ENCODE measurements at regions not wholly inside any gene's neighbourhood (a gene's known extent, or its start where the extent isn't known, plus 50 kb on each side); places are given as distances from the start of the nearest gene placed in this dataset.

- Mint-ChIP-seq H3K27me3 (ENCODE audit: unreplicated experiment) (no peaks in the 10 kb centered on the region), H3K4me3 (ENCODE audit: unreplicated experiment) (no peak overlapping the region), H3K27ac (ENCODE audit: unreplicated experiment) (no peak overlapping the region), H3K36me3 (ENCODE audit: unreplicated experiment) (no peaks in the 10 kb centered on the region), H3K4me1 (ENCODE audit: low read depth, unreplicated experiment) (no peaks in the 10 kb centered on the region), H3K9me3 (ENCODE audit: unreplicated experiment) (no peaks in the 10 kb centered on the region)
- TF ChIP-seq, protein P1, sequence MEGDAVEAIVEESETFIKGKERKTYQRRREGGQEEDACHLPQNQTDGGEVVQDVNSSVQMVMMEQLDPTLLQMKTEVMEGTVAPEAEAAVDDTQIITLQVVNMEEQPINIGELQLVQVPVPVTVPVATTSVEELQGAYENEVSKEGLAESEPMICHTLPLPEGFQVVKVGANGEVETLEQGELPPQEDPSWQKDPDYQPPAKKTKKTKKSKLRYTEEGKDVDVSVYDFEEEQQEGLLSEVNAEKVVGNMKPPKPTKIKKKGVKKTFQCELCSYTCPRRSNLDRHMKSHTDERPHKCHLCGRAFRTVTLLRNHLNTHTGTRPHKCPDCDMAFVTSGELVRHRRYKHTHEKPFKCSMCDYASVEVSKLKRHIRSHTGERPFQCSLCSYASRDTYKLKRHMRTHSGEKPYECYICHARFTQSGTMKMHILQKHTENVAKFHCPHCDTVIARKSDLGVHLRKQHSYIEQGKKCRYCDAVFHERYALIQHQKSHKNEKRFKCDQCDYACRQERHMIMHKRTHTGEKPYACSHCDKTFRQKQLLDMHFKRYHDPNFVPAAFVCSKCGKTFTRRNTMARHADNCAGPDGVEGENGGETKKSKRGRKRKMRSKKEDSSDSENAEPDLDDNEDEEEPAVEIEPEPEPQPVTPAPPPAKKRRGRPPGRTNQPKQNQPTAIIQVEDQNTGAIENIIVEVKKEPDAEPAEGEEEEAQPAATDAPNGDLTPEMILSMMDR (IDR thresholded peaks at IDR 0.05; ENCODE audit: partially characterized antibody, unreplicated experiment): no peak
- DNase-seq: no peak
These were observed 222.4 kb downstream of the TLE1 start for GRCh38 chr9:81466981-81467380.

DNA sequence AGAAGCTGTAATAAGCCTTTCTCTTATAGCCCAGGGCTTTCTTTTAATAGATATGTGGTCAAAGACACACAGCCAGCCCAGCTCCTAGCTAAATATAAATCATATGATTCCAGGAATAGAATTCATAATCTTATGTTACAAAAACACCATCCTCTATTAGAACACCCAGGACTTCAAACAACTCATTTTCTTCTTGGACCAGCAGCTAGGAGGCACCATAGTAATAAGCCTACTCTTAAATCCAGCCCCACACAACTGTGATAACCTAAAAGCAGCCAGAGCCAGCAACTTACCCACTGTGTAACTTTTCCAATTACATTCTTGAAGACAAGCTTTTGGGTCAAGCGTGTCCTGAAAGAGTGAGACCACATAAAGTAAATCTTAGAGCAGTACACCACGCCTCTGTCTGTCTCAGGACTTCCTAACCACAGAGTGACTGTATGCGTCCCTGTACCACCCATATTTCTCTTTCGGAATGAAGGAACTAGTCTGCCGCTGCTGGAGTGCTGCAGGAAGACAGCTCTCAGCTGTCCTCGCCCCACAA lies 223.8 kb downstream of the TLE1 start:
- H3K4me3 Mint-ChIP-seq (ENCODE audit: unreplicated experiment): no peak overlapping the region
- TF ChIP-seq, protein P1 (IDR thresholded peaks at IDR 0.05; ENCODE audit: partially characterized antibody, unreplicated experiment): no peak
- H3K9me3 Mint-ChIP-seq (ENCODE audit: unreplicated experiment): no peaks in the 10 kb centered on the region
- no peaks in the 10 kb centered on the region for H3K36me3 Mint-ChIP-seq (ENCODE audit: unreplicated experiment)
- no peaks in the 10 kb centered on the region for H3K4me1 Mint-ChIP-seq (ENCODE audit: low read depth, unreplicated experiment)
- H3K27me3 Mint-ChIP-seq (ENCODE audit: unreplicated experiment): no peaks in the 10 kb centered on the region
- DNase-seq: no peak
- no peak overlapping the region for H3K27ac Mint-ChIP-seq (ENCODE audit: unreplicated experiment)

- Mint-ChIP-seq H3K9me3 (ENCODE audit: unreplicated experiment) (peaks cover 1% of the 10 kb centered on the region), H3K4me3 (ENCODE audit: unreplicated experiment) (no peak overlapping the region), H3K36me3 (ENCODE audit: unreplicated experiment) (no peaks in the 10 kb centered on the region), H3K27ac (ENCODE audit: unreplicated experiment) (no peak overlapping the region), H3K4me1 (ENCODE audit: low read depth, unreplicated experiment) (peaks cover 10% of the 10 kb centered on the region), H3K27me3 (ENCODE audit: unreplicated experiment) (peaks cover 2% of the 10 kb centered on the region)
- TF ChIP-seq, protein P1 (IDR thresholded peaks at IDR 0.05; ENCODE audit: partially characterized antibody, unreplicated experiment): no peak
- no peak for DNase-seq
These were observed 226.5 kb downstream of the TLE1 start for GRCh38 chr9:81462801-81463200.

DNA sequence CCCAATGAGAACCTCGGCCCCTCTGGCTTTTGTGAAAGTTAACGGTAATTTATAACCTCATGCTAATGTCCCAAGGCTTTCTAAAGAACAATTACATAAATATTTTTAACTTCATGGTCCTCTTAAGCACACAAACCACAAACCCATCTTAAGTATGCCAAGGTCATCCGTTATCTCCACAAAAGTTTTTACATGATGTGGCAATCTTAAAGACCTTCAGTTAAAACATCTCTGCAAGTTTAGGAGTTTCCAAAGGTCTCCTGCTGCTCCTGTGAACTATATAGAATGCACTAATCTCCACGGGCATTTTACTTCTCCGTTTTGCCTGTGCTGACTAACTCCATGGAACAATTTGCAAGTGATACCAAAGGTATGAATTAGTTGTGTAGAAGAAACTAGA lies 228.2 kb downstream of the TLE1 start:
- peaks cover 1% of the 10 kb centered on the region for H3K9me3 Mint-ChIP-seq (ENCODE audit: unreplicated experiment)
- TF ChIP-seq, protein P1 (IDR thresholded peaks at IDR 0.05; ENCODE audit: partially characterized antibody, unreplicated experiment): no peak
- no peaks in the 10 kb centered on the region for H3K36me3 Mint-ChIP-seq (ENCODE audit: unreplicated experiment)
- H3K27ac Mint-ChIP-seq (ENCODE audit: unreplicated experiment): no peak overlapping the region
- H3K27me3 Mint-ChIP-seq (ENCODE audit: unreplicated experiment): peaks cover 2% of the 10 kb centered on the region
- no peak overlapping the region for H3K4me3 Mint-ChIP-seq (ENCODE audit: unreplicated experiment)
- DNase-seq: no peak
- peaks cover 13% of the 10 kb centered on the region for H3K4me1 Mint-ChIP-seq (ENCODE audit: low read depth, unreplicated experiment)

GRCh38 chr9:81460693-81461092 lies 228.7 kb downstream of the TLE1 start:
- TF ChIP-seq, protein P1 (IDR thresholded peaks at IDR 0.05; ENCODE audit: partially characterized antibody, unreplicated experiment): no peak
- Mint-ChIP-seq H3K27ac (ENCODE audit: unreplicated experiment) (no peak overlapping the region), H3K27me3 (ENCODE audit: unreplicated experiment) (peaks cover 2% of the 10 kb centered on the region), H3K9me3 (ENCODE audit: unreplicated experiment) (peaks cover 1% of the 10 kb centered on the region), H3K4me3 (ENCODE audit: unreplicated experiment) (no peak overlapping the region), H3K36me3 (ENCODE audit: unreplicated experiment) (no peaks in the 10 kb centered on the region), H3K4me1 (ENCODE audit: low read depth, unreplicated experiment) (peaks cover 18% of the 10 kb centered on the region)
- no peak for DNase-seq
